NB4 (cell line): ENCODE measurements at regions not wholly inside any gene's neighbourhood (a gene's known extent, or its start where the extent isn't known, plus 50 kb on each side); places are given as distances from the start of the nearest gene placed in this dataset.

Source experiments
- DNase-seq: peaks from one replicate; pipeline ENCODE4 v3.0.0; 2010; ENCODE audit warnings: low read depth
- H3K4me3 ChIP-seq: one replicate; pipeline ENCODE4 v1.5.1; 2011; ENCODE audit warnings: mild to moderate bottlenecking, low read depth, low read length, moderate library complexity
- CTCF ChIP-seq: IDR thresholded peaks from one replicate; pipeline ENCODE4 v1.5.1; 2012; ENCODE audit warnings: low read depth, low read length
- MAX ChIP-seq: IDR thresholded peaks from 2 replicates; pipeline ENCODE4 v1.6.1; 2011; ENCODE audit warnings: low read depth, low read length
- MYC ChIP-seq: IDR thresholded peaks from 2 replicates; pipeline ENCODE4 v1.6.1; 2011; ENCODE audit warnings: low read depth, low read length
- POLR2A ChIP-seq: IDR thresholded peaks from 2 replicates; pipeline ENCODE4 v1.6.1; 2011; ENCODE audit warnings: mild to moderate bottlenecking; ENCODE audit not compliant: insufficient read length; ENCODE audit errors: extremely low read depth

GRCh38 chr9:29659014-29659413 is 2085.7 kb upstream of the C9orf72 start:
- H3K4me3 ChIP-seq: no peak overlapping the region
- no peak for DNase-seq
- TF ChIP-seq CTCF (no peak), MAX (no peak)

- TF ChIP-seq MAX: no peak
- no peak for TF ChIP-seq CTCF
- TF ChIP-seq MYC: no peak
- TF ChIP-seq POLR2A: no peak
- no peak for DNase-seq
Observed at GRCh38 chr9:29659736-29660135, 2086.5 kb upstream of the C9orf72 start.

GRCh38 chr9:29668732-29669131 is 2095.5 kb upstream of the C9orf72 start:
- TF ChIP-seq POLR2A: no peak
- no peak for TF ChIP-seq MAX
- no peak overlapping the region for H3K4me3 ChIP-seq
- no peak for DNase-seq

More at GRCh38 chr9:29659736-29660135, 2086.5 kb upstream of the C9orf72 start:
- no peak overlapping the region for H3K4me3 ChIP-seq

GRCh38 chr9:29669613-29670012 is 2096.3 kb upstream of the C9orf72 start:
- H3K4me3 ChIP-seq: no peak overlapping the region
- DNase-seq: no peak
- TF ChIP-seq MAX: no peak
- no peak for TF ChIP-seq POLR2A
- TF ChIP-seq MYC: no peak
- TF ChIP-seq CTCF: no peak

GRCh38 chr9:29685531-29685930 is 2112.2 kb upstream of the C9orf72 start:
- TF ChIP-seq POLR2A: no peak
- TF ChIP-seq CTCF: no peak
- no peak for TF ChIP-seq MYC
- TF ChIP-seq MAX: no peak
- no peak overlapping the region for H3K4me3 ChIP-seq
- DNase-seq: no peak

- TF ChIP-seq MYC: no peak
- no peak for TF ChIP-seq POLR2A
- no peak for TF ChIP-seq CTCF
- no peak for TF ChIP-seq MAX
- H3K4me3 ChIP-seq: no peak overlapping the region
- DNase-seq: no peak
Observed at GRCh38 chr9:29691145-29691544, 2117.9 kb upstream of the C9orf72 start.
